SK-N-SH treated with all-trans-retinoic acid at 6 μM for 48 hours (cell line): ENCODE measurements at regions not wholly inside any gene's neighbourhood (a gene's known extent, or its start where the extent isn't known, plus 50 kb on each side); places are given as distances from the start of the nearest gene placed in this dataset.

ENCODE experiments used
- ATAC-seq: fragments of 200-7000 bp; cut with Tn5 transposase; 3 replicates; pipeline ENCODE4 v1.9.1; 2020; ENCODE audit warnings: mild to moderate bottlenecking, moderate library complexity
- ARNTL ChIP-seq: fragments of 450-650 bp; formaldehyde crosslinking; IDR thresholded peaks from 2 replicates; pipeline ENCODE4 v1.5.0; 2020; ENCODE audit warnings: low read depth, mild to moderate bottlenecking, moderate library complexity, borderline replicate concordance
- BACH2 ChIP-seq: fragments of 250-450 bp; sonication (Bioruptor Pico); IDR thresholded peaks from 2 replicates; pipeline ENCODE4 v1.9.0; 2021; ENCODE audit warnings: mild to moderate bottlenecking, borderline replicate concordance
- CSDC2 ChIP-seq: fragments of 250-450 bp; sonication (Bioruptor Pico); IDR thresholded peaks from 2 replicates; pipeline ENCODE4 v1.5.0; 2020; ENCODE audit warnings: mild to moderate bottlenecking, moderate library complexity
- ESRRG ChIP-seq: fragments of 250-450 bp; sonication (Bioruptor Pico); IDR thresholded peaks from 2 replicates; pipeline ENCODE4 v1.6.1; 2021; ENCODE audit warnings: mild to moderate bottlenecking
- GLIS3 ChIP-seq: fragments of 250-450 bp; sonication (Bioruptor Pico); IDR thresholded peaks from 2 replicates; pipeline ENCODE4 v1.5.0; 2020; ENCODE audit warnings: mild to moderate bottlenecking, moderate library complexity
- ISL1 ChIP-seq: fragments of 250-450 bp; sonication (Bioruptor Pico); IDR thresholded peaks from 2 replicates; pipeline ENCODE4 v2.1.2; 2022; ENCODE audit warnings: mild to moderate bottlenecking, moderate library complexity
- OSR1 ChIP-seq: fragments of 250-450 bp; sonication (Bioruptor Pico); IDR thresholded peaks from 2 replicates; pipeline ENCODE4 v1.8.0; 2022; ENCODE audit warnings: moderate library complexity, mild to moderate bottlenecking, inconsistent platforms
- PATZ1 ChIP-seq: fragments of 250-450 bp; sonication (Bioruptor Pico); IDR thresholded peaks from 2 replicates; pipeline ENCODE4 v1.8.0; 2020; ENCODE audit warnings: mild to moderate bottlenecking, moderate library complexity, borderline replicate concordance
- POU6F1 ChIP-seq: fragments of 250-450 bp; sonication (Bioruptor Pico); IDR thresholded peaks from 2 replicates; pipeline ENCODE4 v1.8.0; 2021; ENCODE audit warnings: low read depth, mild to moderate bottlenecking, moderate library complexity, borderline replicate concordance
- PPARA ChIP-seq: fragments of 250-450 bp; sonication (Bioruptor Pico); IDR thresholded peaks from 2 replicates; pipeline ENCODE4 v1.5.0; 2020; ENCODE audit warnings: mild to moderate bottlenecking, borderline replicate concordance
- RARB ChIP-seq: fragments of 250-450 bp; sonication (Bioruptor Pico); IDR thresholded peaks from 2 replicates; pipeline ENCODE4 v1.8.0; 2021; ENCODE audit warnings: mild to moderate bottlenecking, moderate library complexity
- SNAI2 ChIP-seq: fragments of 250-450 bp; sonication (Bioruptor Pico); IDR thresholded peaks from 2 replicates; pipeline ENCODE4 v1.5.0; 2020; ENCODE audit warnings: mild to moderate bottlenecking, moderate library complexity
- TCF4 ChIP-seq: fragments of 250-450 bp; sonication (Bioruptor Pico); IDR thresholded peaks from 2 replicates; pipeline ENCODE4 v1.8.0; 2021; ENCODE audit warnings: mild to moderate bottlenecking, moderate library complexity, borderline replicate concordance
- ZC3H10 ChIP-seq: fragments of 250-450 bp; sonication (Bioruptor Pico); IDR thresholded peaks from 2 replicates; pipeline ENCODE4 v1.5.1; 2021; ENCODE audit warnings: mild to moderate bottlenecking, moderate library complexity
- ZFP3 ChIP-seq: fragments of 250-450 bp; sonication (Bioruptor Pico); IDR thresholded peaks from 2 replicates; pipeline ENCODE4 v1.5.0; 2020; ENCODE audit warnings: mild to moderate bottlenecking, moderate library complexity
- ZNF565 ChIP-seq: fragments of 450-650 bp; formaldehyde crosslinking; conservative IDR thresholded peaks from 2 replicates; pipeline ENCODE4 v1.5.0; 2020; ENCODE audit warnings: low read depth, mild to moderate bottlenecking, moderate library complexity
- ZNF70 ChIP-seq: fragments of 450-650 bp; formaldehyde crosslinking; IDR thresholded peaks from 2 replicates; pipeline ENCODE4 v1.5.0; 2020; ENCODE audit warnings: mild to moderate bottlenecking, moderate library complexity
- ZNF8 ChIP-seq: fragments of 450-650 bp; formaldehyde crosslinking; IDR thresholded peaks from 2 replicates; pipeline ENCODE4 v1.5.0; 2020; ENCODE audit warnings: mild to moderate bottlenecking, moderate library complexity
- TF ChIP-seq, protein P1 (sequence below): fragments of 250-450 bp; sonication (Bioruptor Pico); IDR thresholded peaks from 2 replicates; pipeline ENCODE4 v1.5.1; 2020; ENCODE audit warnings: low read depth, mild to moderate bottlenecking, moderate library complexity
- TF ChIP-seq, protein P2 (sequence below): fragments of 250-450 bp; sonication (Bioruptor Pico); IDR thresholded peaks from 2 replicates; pipeline ENCODE4 v1.5.1; 2021; ENCODE audit warnings: mild to moderate bottlenecking, moderate library complexity

DNA sequence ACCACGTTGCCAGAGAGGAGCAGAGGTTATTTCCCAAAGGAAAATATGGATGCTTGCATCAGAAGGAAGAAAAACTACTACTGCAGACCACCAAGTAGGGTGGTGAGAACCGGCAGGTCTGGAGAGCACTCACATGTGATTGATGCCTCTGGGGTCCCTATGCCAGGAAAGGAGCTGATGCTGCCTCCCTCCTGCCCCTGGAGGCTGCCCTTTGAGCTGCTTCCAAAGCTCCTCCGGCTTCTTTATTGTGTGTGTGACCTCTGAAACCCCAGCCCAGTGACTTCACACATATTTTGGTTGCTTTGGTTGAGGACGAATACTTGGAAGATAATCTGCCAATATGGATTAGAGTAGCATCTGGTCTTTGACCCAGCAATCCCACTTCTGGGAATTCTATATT, 133.4 kb downstream of the AACS start:
- ATAC-seq, result no peak

GRCh38 chr12:125201090-125201489, 135.9 kb downstream of the AACS start:
- no peak for ATAC-seq
- TF ChIP-seq ZFP3 (CRISPR knock-in tag) (no peak), BACH2 (CRISPR knock-in tag) (no peak), ZNF565 (CRISPR knock-in tag) (no peak), ESRRG (no peak), TCF4 (CRISPR knock-in tag) (no peak), PPARA (no peak), CSDC2 (no peak), ISL1 (CRISPR knock-in tag) (no peak), GLIS3 (no peak), POU6F1 (no peak), PATZ1 (no peak)
- TF ChIP-seq, protein P1, sequence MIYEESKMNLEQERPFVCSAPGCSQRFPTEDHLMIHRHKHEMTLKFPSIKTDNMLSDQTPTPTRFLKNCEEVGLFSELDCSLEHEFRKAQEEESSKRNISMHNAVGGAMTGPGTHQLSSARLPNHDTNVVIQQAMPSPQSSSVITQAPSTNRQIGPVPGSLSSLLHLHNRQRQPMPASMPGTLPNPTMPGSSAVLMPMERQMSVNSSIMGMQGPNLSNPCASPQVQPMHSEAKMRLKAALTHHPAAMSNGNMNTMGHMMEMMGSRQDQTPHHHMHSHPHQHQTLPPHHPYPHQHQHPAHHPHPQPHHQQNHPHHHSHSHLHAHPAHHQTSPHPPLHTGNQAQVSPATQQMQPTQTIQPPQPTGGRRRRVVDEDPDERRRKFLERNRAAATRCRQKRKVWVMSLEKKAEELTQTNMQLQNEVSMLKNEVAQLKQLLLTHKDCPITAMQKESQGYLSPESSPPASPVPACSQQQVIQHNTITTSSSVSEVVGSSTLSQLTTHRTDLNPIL, result no peak
- TF ChIP-seq, protein P2, sequence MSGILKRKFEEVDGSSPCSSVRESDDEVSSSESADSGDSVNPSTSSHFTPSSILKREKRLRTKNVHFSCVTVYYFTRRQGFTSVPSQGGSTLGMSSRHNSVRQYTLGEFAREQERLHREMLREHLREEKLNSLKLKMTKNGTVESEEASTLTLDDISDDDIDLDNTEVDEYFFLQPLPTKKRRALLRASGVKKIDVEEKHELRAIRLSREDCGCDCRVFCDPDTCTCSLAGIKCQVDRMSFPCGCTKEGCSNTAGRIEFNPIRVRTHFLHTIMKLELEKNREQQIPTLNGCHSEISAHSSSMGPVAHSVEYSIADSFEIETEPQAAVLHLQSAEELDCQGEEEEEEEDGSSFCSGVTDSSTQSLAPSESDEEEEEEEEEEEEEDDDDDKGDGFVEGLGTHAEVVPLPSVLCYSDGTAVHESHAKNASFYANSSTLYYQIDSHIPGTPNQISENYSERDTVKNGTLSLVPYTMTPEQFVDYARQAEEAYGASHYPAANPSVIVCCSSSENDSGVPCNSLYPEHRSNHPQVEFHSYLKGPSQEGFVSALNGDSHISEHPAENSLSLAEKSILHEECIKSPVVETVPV (CRISPR knock-in tag), result no peak

More for the DNA sequence above, 133.4 kb downstream of the AACS start:
- TF ChIP-seq OSR1 (no peak), BACH2 (CRISPR knock-in tag) (no peak), RARB (no peak), ARNTL (no peak), ZNF565 (CRISPR knock-in tag) (no peak), TCF4 (CRISPR knock-in tag) (no peak), POU6F1 (no peak), ZFP3 (CRISPR knock-in tag) (no peak), SNAI2 (CRISPR knock-in tag) (no peak), ZC3H10 (no peak), ZNF70 (no peak), PPARA (no peak), CSDC2 (no peak), ZNF8 (CRISPR knock-in tag) (no peak), GLIS3 (no peak), PATZ1 (no peak), ISL1 (CRISPR knock-in tag) (no peak)
- TF ChIP-seq, protein P2 (CRISPR knock-in tag), result no peak
- TF ChIP-seq, protein P1, result no peak
